IMR-90 (cell line): ENCODE measurements at regions not wholly inside any gene's neighbourhood (a gene's known extent, or its start where the extent isn't known, plus 50 kb on each side); places are given as distances from the start of the nearest gene placed in this dataset.

Source experiments
- ATAC-seq: fragments of 200-7000 bp; cut with Tn5 transposase; 2 replicates; pipeline ENCODE4 v1.9.1; 2020; ENCODE audit warnings: low read depth, mild to moderate bottlenecking, moderate library complexity
- BruUV-seq: library from RNA; stranded (reverse); fragments of 400-500 nt; replicated peaks from 2 replicates; lab custom pipeline; 2021; lab: Mats Ljungman, UMichigan
- CTCF ChIA-PET: fragments of 300-600 bp; formaldehyde crosslinking; extraction: SDS; loops from one replicate; lab custom pipeline; 2021; ENCODE audit warnings: antibody characterized with exemption; lab: Yijun Ruan, JAX
- POLR2A ChIA-PET: fragments of 300-600 bp; sonication (Branson Sonifier 250); formaldehyde crosslinking; loops from one replicate; lab custom pipeline; 2022; ENCODE audit warnings: antibody characterized with exemption; ENCODE audit not compliant: unreplicated experiment; lab: Charles Lee
- DNase-seq: peaks from one replicate; pipeline ENCODE4 v3.0.0; 2013
- H2AFZ ChIP-seq: replicated peaks from 2 replicates; pipeline ENCODE3; 2013; ENCODE audit warnings: low read length, mild to moderate bottlenecking; ENCODE audit not compliant: poor library complexity
- H2AK5ac ChIP-seq: 2 replicates; pipeline ENCODE4 v1.6.1; 2013; ENCODE audit warnings: low read depth, low read length, inconsistent platforms
- H2AK9ac ChIP-seq: replicated peaks from 2 replicates; pipeline ENCODE3; 2013; ENCODE audit warnings: mild to moderate bottlenecking, low read depth, low read length, moderate library complexity; ENCODE audit not compliant: poor library complexity
- H2BK120ac ChIP-seq: 2 replicates; pipeline ENCODE4 v1.6.1; 2013; ENCODE audit warnings: low read depth, low read length, inconsistent platforms
- H2BK15ac ChIP-seq: 3 replicates; pipeline ENCODE4 v1.6.1; 2013; ENCODE audit warnings: low read depth, low read length, inconsistent platforms
- H2BK20ac ChIP-seq: 2 replicates; pipeline ENCODE4 v1.6.1; 2013; ENCODE audit warnings: low read depth, mild to moderate bottlenecking, inconsistent platforms, low read length, moderate library complexity
- H2BK5ac ChIP-seq: 2 replicates; pipeline ENCODE4 v1.6.1; 2013; ENCODE audit warnings: mild to moderate bottlenecking, low read depth, low read length, inconsistent platforms; ENCODE audit not compliant: poor library complexity, severe bottlenecking
- H3K14ac ChIP-seq: replicated peaks from 2 replicates; pipeline ENCODE4 v1.6.1; 2013; ENCODE audit warnings: low read depth, low read length, inconsistent platforms
- H3K18ac ChIP-seq: 2 replicates; pipeline ENCODE4 v1.6.1; 2013; ENCODE audit warnings: low read depth, low read length, control low read depth
- H3K23ac ChIP-seq: 2 replicates; pipeline ENCODE4 v1.6.1; 2013; ENCODE audit warnings: low read depth, low read length, inconsistent platforms
- H3K27ac ChIP-seq: 2 replicates; pipeline ENCODE4 v1.5.1; 2013; ENCODE audit warnings: mild to moderate bottlenecking, control low read depth, low read length; ENCODE audit not compliant: insufficient read depth
- H3K27me3 ChIP-seq: 2 replicates; pipeline ENCODE4 v1.6.1; 2013; ENCODE audit warnings: low read length; ENCODE audit not compliant: control insufficient read depth, insufficient read depth
- H3K36me3 ChIP-seq: 2 replicates; pipeline ENCODE4 v1.6.1; 2013; ENCODE audit warnings: low read length, mixed read lengths; ENCODE audit not compliant: control insufficient read depth, insufficient read depth
- H3K4ac ChIP-seq: 2 replicates; pipeline ENCODE4 v1.6.1; 2013; ENCODE audit warnings: low read depth, low read length, inconsistent platforms
- H3K4me1 ChIP-seq: 2 replicates; pipeline ENCODE4 v1.6.1; 2013; ENCODE audit warnings: low read length, mixed read lengths; ENCODE audit not compliant: control insufficient read depth, insufficient read depth
- H3K4me2 ChIP-seq: 2 replicates; pipeline ENCODE4 v1.6.1; 2013; ENCODE audit warnings: low read depth, mild to moderate bottlenecking, control low read depth, low read length, moderate library complexity
- H3K4me3 ChIP-seq: 2 replicates; pipeline ENCODE4 v1.5.1; 2013; ENCODE audit warnings: low read depth, mild to moderate bottlenecking, control low read depth, low read length, moderate library complexity; ENCODE audit not compliant: insufficient read depth
- H3K56ac ChIP-seq: 2 replicates; pipeline ENCODE4 v1.6.1; 2013; ENCODE audit warnings: low read length, inconsistent platforms; ENCODE audit not compliant: insufficient read depth; ENCODE audit errors: extremely low read depth
- H3K79me1 ChIP-seq, 2 experiments: 2 replicates each; pipeline ENCODE4 v1.6.1; 2013; ENCODE audit warnings: low read length in 2 of 2, inconsistent platforms in 1 of 2, low read depth in 1 of 2
- H3K9ac ChIP-seq: 2 replicates; pipeline ENCODE4 v1.6.1; 2013; ENCODE audit warnings: low read depth, low read length, control low read depth
- H3K9me1 ChIP-seq: 2 replicates; pipeline ENCODE4 v1.6.1; 2013; ENCODE audit warnings: low read length, inconsistent platforms; ENCODE audit not compliant: insufficient read depth
- H3K9me3 ChIP-seq: 2 replicates; pipeline ENCODE4 v1.6.1; 2013; ENCODE audit warnings: low read length; ENCODE audit not compliant: control insufficient read depth, insufficient read depth
- H4K20me1 ChIP-seq: 2 replicates; pipeline ENCODE4 v1.6.1; 2013; ENCODE audit warnings: low read length, inconsistent platforms; ENCODE audit not compliant: insufficient read depth
- H4K5ac ChIP-seq: 2 replicates; pipeline ENCODE4 v1.6.1; 2013; ENCODE audit warnings: mild to moderate bottlenecking, low read depth, low read length, control low read depth
- H4K8ac ChIP-seq, 2 experiments: 2 replicates each; pipeline ENCODE4 v1.6.1; 2013; ENCODE audit warnings: low read depth in 2 of 2, low read length in 2 of 2, control low read depth in 1 of 2, inconsistent platforms in 1 of 2
- H4K91ac ChIP-seq: 2 replicates; pipeline ENCODE4 v1.6.1; 2013; ENCODE audit warnings: low read depth, low read length, inconsistent platforms; ENCODE audit not compliant: insufficient read depth
- CEBPB ChIP-seq: IDR thresholded peaks from 2 replicates; pipeline ENCODE4 v1.6.1; 2012; ENCODE audit warnings: low read depth, low read length, improper control_type of control experiment
- CHD1 ChIP-seq: IDR thresholded peaks from 2 replicates; pipeline ENCODE4 v1.6.1; 2012; ENCODE audit warnings: low read depth, low read length, improper control_type of control experiment
- CTCF ChIP-seq: conservative IDR thresholded peaks from 2 replicates; pipeline ENCODE4 v1.5.1; 2012; ENCODE audit warnings: mild to moderate bottlenecking, low read depth, low read length, improper control_type of control experiment
- FOS ChIP-seq: fragments of 150-350 bp; IDR thresholded peaks from 2 replicates; pipeline ENCODE4 v1.6.1; 2016; ENCODE audit warnings: low read depth, low read length
- MAFK ChIP-seq: IDR thresholded peaks from 2 replicates; pipeline ENCODE4 v1.6.1; 2012; ENCODE audit warnings: low read depth, low read length, improper control_type of control experiment
- MAZ ChIP-seq: IDR thresholded peaks from 2 replicates; pipeline ENCODE4 v1.6.1; 2012; ENCODE audit warnings: low read depth, mild to moderate bottlenecking, low read length, improper control_type of control experiment, moderate library complexity, borderline replicate concordance
- NFE2L2 ChIP-seq: fragments of 150-350 bp; IDR thresholded peaks from 2 replicates; pipeline ENCODE4 v1.6.1; 2016; ENCODE audit warnings: low read depth, mild to moderate bottlenecking, low read length
- POLR2A ChIP-seq: IDR thresholded peaks from 2 replicates; pipeline ENCODE4 v1.6.1; 2012; ENCODE audit warnings: mild to moderate bottlenecking, low read depth, low read length
- RAD21 ChIP-seq: IDR thresholded peaks from 2 replicates; pipeline ENCODE4 v1.6.1; 2012; ENCODE audit warnings: low read length, improper control_type of control experiment
- RCOR1 ChIP-seq: IDR thresholded peaks from 2 replicates; pipeline ENCODE4 v1.6.1; 2012; ENCODE audit warnings: mild to moderate bottlenecking, low read length, improper control_type of control experiment; ENCODE audit not compliant: insufficient replicate concordance
- RFX5 ChIP-seq: IDR thresholded peaks from 2 replicates; pipeline ENCODE4 v1.8.0; 2012; ENCODE audit warnings: low read depth, mild to moderate bottlenecking, low read length, moderate library complexity
- USF2 ChIP-seq: fragments of 150-350 bp; IDR thresholded peaks from 2 replicates; pipeline ENCODE4 v1.6.1; 2017; ENCODE audit warnings: mild to moderate bottlenecking, antibody characterized with exemption, low read length, low read depth
- WGBS, 2 experiments: methylation state at CpG; one replicate each; pipeline versions ENCODE4 v1.1.5 to v1.1.7; 2013; ENCODE audit warnings: missing lambda C conversion rate in 2 of 2; ENCODE audit not compliant: insufficient read length in 1 of 2; ENCODE audit errors: extremely low coverage in 2 of 2; 5-methylcytosine and 5-hydroxymethylcytosine counted together
- dilution Hi-C: fragments of 300-500 bp; cut with HindIII; formaldehyde crosslinking; loops from one replicate; pipeline ENCODE4 v1.14.3; 2018; ENCODE audit warnings: low sequenced_read_pairs; ENCODE audit not compliant: unreplicated experiment
- in situ Hi-C: fragments of 300-500 bp; cut with MboI; formaldehyde crosslinking; loops from 3 replicates; pipeline ENCODE4 v1.14.3; 2019; ENCODE audit warnings: low sequenced_read_pairs, inconsistent platforms, mixed read lengths
- intact Hi-C: fragments of 100-400 bp; cut with micrococcal nuclease; formaldehyde crosslinking; loops from 2 replicates; pipeline ENCODE4 v1.10.0; 2022

GRCh38 chr14:106419376-106419965 lies 893.1 kb downstream of the TMEM121 start:
- H3K9me3 ChIP-seq = no peaks in the 10 kb centered on the region
- H4K5ac ChIP-seq = no peak overlapping the region
- H2AFZ ChIP-seq = no peak overlapping the region
- H2BK15ac ChIP-seq = no peak overlapping the region
- H3K4ac ChIP-seq = no peak overlapping the region
- no peak overlapping the region for H3K4me3 ChIP-seq
- BruUV-seq = no TSS peak
- H2BK5ac ChIP-seq = no peak overlapping the region
- no CpG with 5 or more reads among the region's 5 CpGs for WGBS, 2 experiments
- H3K36me3 ChIP-seq = no peaks in the 10 kb centered on the region
- no peak for TF ChIP-seq CTCF
- no peak for TF ChIP-seq MAFK
- TF ChIP-seq CHD1 = no peak
- no peak for TF ChIP-seq MAZ
- TF ChIP-seq USF2 = no peak
- no peak for TF ChIP-seq FOS
- TF ChIP-seq RFX5 = no peak
- no peak for TF ChIP-seq NFE2L2
- TF ChIP-seq RAD21 = no peak
- no peak for TF ChIP-seq RCOR1
- no peak for TF ChIP-seq POLR2A
- no peak for TF ChIP-seq CEBPB
- H3K4me1 ChIP-seq = no peaks in the 10 kb centered on the region
- no peak overlapping the region for H2BK20ac ChIP-seq
- dilution Hi-C loops = no loop called here
- ATAC-seq (no peak), DNase-seq (no peak)
- no peak overlapping the region for H3K14ac ChIP-seq
- intact Hi-C loops = no loop called here
- no peak overlapping the region for H2AK9ac ChIP-seq
- no peaks in the 10 kb centered on the region for H3K9me1 ChIP-seq
- H4K20me1 ChIP-seq = no peaks in the 10 kb centered on the region
- H2AK5ac ChIP-seq = no peak overlapping the region
- H3K9ac ChIP-seq = no peak overlapping the region
- H3K18ac ChIP-seq = no peak overlapping the region
- no peak overlapping the region for H3K27ac ChIP-seq
- H4K8ac ChIP-seq = no peak overlapping the region
- in situ Hi-C loops = no loop called here
- no peak overlapping the region for H4K91ac ChIP-seq
- CTCF ChIA-PET = no interaction called here
- H3K56ac ChIP-seq = no peak overlapping the region
- H2BK120ac ChIP-seq = no peak overlapping the region
- no peak overlapping the region for H3K23ac ChIP-seq
- no peaks in the 10 kb centered on the region for H3K27me3 ChIP-seq
- H3K4me2 ChIP-seq = no peak overlapping the region
- POLR2A ChIA-PET = no interaction called here
- H3K79me1 ChIP-seq = no peaks in the 10 kb centered on the region
